ENCODE measurements at regions not wholly inside any gene's neighbourhood (a gene's known extent, or its start where the extent isn't known, plus 50 kb on each side); places are given as distances from the start of the nearest gene placed in this dataset.
"Not testable (repeated sequence)": the region's sequence is repeated elsewhere in the genome, so short reads cannot be mapped to it uniquely, and the experiment has no call there.

GRCh38 chr5:92308679-92309078 is 925.6 kb upstream of the ARRDC3 start:
- no TSS peak for BruUV-seq (replicated peaks)
- Histone ChIP-seq H3K4me2 (ENCODE audit: insufficient read depth, low read length) (no peak overlapping the region), H3K27me3 (ENCODE audit: control insufficient read depth in 2 of 2, insufficient read depth in 2 of 2, low read length in 2 of 2) (no peaks in the 10 kb centered on the region), H3K79me2 (ENCODE audit: control insufficient read depth, insufficient read depth, low read length) (no peaks in the 10 kb centered on the region), H3K36me3 (ENCODE audit: control insufficient read depth in 2 of 2, extremely low read depth in 1 of 2, insufficient read depth in 2 of 2, low read length in 2 of 2) (no peaks in the 10 kb centered on the region), H3K4me1 (ENCODE audit: control insufficient read depth, extremely low read depth, insufficient read depth, low read length) (no peaks in the 10 kb centered on the region), H2AFZ (ENCODE audit: low read depth, low read length) (no peak overlapping the region), H3K4me3 (replicated peaks in 1 of 3; ENCODE audit: insufficient read depth in 1 of 3, low read depth in 1 of 3, low read length in 3 of 3) (no peak overlapping the region), H3K27ac (ENCODE audit: insufficient read depth, low read depth, low read length) (no peak overlapping the region), H3K9ac (replicated peaks; ENCODE audit: extremely low read depth, insufficient read depth, low read length) (no peak overlapping the region), H3K9me3 (replicated peaks; ENCODE audit: control insufficient read depth, insufficient read depth, low read length) (no peaks in the 10 kb centered on the region), H3K9me1 (replicated peaks; ENCODE audit: control insufficient read depth, extremely low read depth, insufficient read depth, low read length) (no peaks in the 10 kb centered on the region), H4K20me1 (replicated peaks; ENCODE audit: control insufficient read depth, extremely low read depth, insufficient read depth, low read length) (no peaks in the 10 kb centered on the region)
- FAIRE-seq (no peak), DNase-seq (ENCODE audit: low read depth, low spot score) (no peak)
- POLR2A ChIA-PET: no interaction called here
- intact Hi-C loops (cut with micrococcal nuclease) (loop anchor here (2.0 to 10.0 kb wide), 5 partner anchors 766 to 1606 kb away; partner anchors contain the start of genes NR2F1 and NR2F1-AS1), dilution Hi-C loops (cut with MboI; ENCODE audit: extremely low pct_ligation_motif_present, low sequenced_read_pairs) (no loop called here)
- TF ChIP-seq GATA2 (IDR thresholded peaks at IDR 0.05; ENCODE audit: insufficient read depth, insufficient read length, low read depth, low read length) (no peak), MYC (IDR thresholded peaks at IDR 0.05; ENCODE audit: low read depth, low read length) (no peak), POLR2AphosphoS5 (IDR thresholded peaks at IDR 0.05; ENCODE audit: insufficient read depth, low read depth, low read length) (no peak), CTCF (IDR thresholded peaks at IDR 0.05; ENCODE audit: extremely low read depth in 1 of 2, insufficient read depth in 1 of 2, low read depth in 1 of 2, low read length in 2 of 2) (no peak), MAX (IDR thresholded peaks at IDR 0.05; ENCODE audit: insufficient read depth, insufficient read length) (no peak), POLR2A (IDR thresholded peaks at IDR 0.05; ENCODE audit: low read depth, low read length) (no peak), JUN (IDR thresholded peaks at IDR 0.05; ENCODE audit: borderline replicate concordance, insufficient read depth, insufficient read length, low read depth) (no peak), EZH2 (IDR thresholded peaks at IDR 0.05; ENCODE audit: borderline replicate concordance, low read depth, low read length, severe bottlenecking) (no peak), FOS (IDR thresholded peaks at IDR 0.05; ENCODE audit: borderline replicate concordance, insufficient read depth, low read length) (no peak)
- CTCF ChIA-PET: interaction anchor here (0.7 to 2.4 kb wide), 7 partner anchors 8 to 1607 kb away, joined by 3 to 18 read pairs (median 3); no protein-coding TSS in a partner anchor

- H3K27ac ChIP-seq (ENCODE audit: insufficient read depth, low read depth, low read length); CTCF ChIA-PET: not testable (repeated sequence)
- intact Hi-C loops (cut with micrococcal nuclease): loop anchor here (10.0 kb wide), 2 partner anchors 772 to 798 kb away; no protein-coding TSS in a partner anchor
Measured at GRCh38 chr5:92302356-92302755, 919.2 kb upstream of the ARRDC3 start.

More at GRCh38 chr5:92302356-92302755, 919.2 kb upstream of the ARRDC3 start:
- FAIRE-seq; H3K4me1 ChIP-seq (ENCODE audit: control insufficient read depth, extremely low read depth, insufficient read depth, low read length); H3K9me1 ChIP-seq (replicated peaks; ENCODE audit: control insufficient read depth, extremely low read depth, insufficient read depth, low read length); BruUV-seq (replicated peaks); H3K4me2 ChIP-seq (ENCODE audit: insufficient read depth, low read length); H3K36me3 ChIP-seq (ENCODE audit: control insufficient read depth in 2 of 2, extremely low read depth in 1 of 2, insufficient read depth in 2 of 2, low read length in 2 of 2); H3K9me3 ChIP-seq (replicated peaks; ENCODE audit: control insufficient read depth, insufficient read depth, low read length); dilution Hi-C loops (cut with MboI; ENCODE audit: extremely low pct_ligation_motif_present, low sequenced_read_pairs); DNase-seq (ENCODE audit: low read depth, low spot score); H4K20me1 ChIP-seq (replicated peaks; ENCODE audit: control insufficient read depth, extremely low read depth, insufficient read depth, low read length); H2AFZ ChIP-seq (ENCODE audit: low read depth, low read length); H3K27me3 ChIP-seq (ENCODE audit: control insufficient read depth in 2 of 2, insufficient read depth in 2 of 2, low read length in 2 of 2); H3K79me2 ChIP-seq (ENCODE audit: control insufficient read depth, insufficient read depth, low read length); H3K9ac ChIP-seq (replicated peaks; ENCODE audit: extremely low read depth, insufficient read depth, low read length); H3K4me3 ChIP-seq (replicated peaks in 1 of 3; ENCODE audit: insufficient read depth in 1 of 3, low read depth in 1 of 3, low read length in 3 of 3); POLR2A ChIA-PET: not testable (repeated sequence)

All from endothelial cell of umbilical vein (primary cell).